Ovary (tissue), 3 donors: ENCODE measurements at regions not wholly inside any gene's neighbourhood (a gene's known extent, or its start where the extent isn't known, plus 50 kb on each side); places are given as distances from the start of the nearest gene placed in this dataset.

Experiments
- POLR2A ChIP-seq: fragments of 450-650 bp; IDR thresholded peaks from one replicate; pipeline ENCODE4 v1.6.1; 2017; ENCODE audit warnings: antibody characterized with exemption, mild to moderate bottlenecking, moderate library complexity
- TF ChIP-seq, protein P1 (sequence below), 3 donors: fragments of 450-650 bp in 2 of 3; fragments of 200-600 bp in 1 of 3; IDR thresholded peaks; one replicate each; pipeline versions ENCODE4 v1.5.1 to v1.8.0; 2016 to 2022; ENCODE audit warnings: antibody characterized with exemption in 3 of 3, mild to moderate bottlenecking in 1 of 3
- donor health status: DM: no; HTN: no; CAD: no.

- TF ChIP-seq, protein P1, sequence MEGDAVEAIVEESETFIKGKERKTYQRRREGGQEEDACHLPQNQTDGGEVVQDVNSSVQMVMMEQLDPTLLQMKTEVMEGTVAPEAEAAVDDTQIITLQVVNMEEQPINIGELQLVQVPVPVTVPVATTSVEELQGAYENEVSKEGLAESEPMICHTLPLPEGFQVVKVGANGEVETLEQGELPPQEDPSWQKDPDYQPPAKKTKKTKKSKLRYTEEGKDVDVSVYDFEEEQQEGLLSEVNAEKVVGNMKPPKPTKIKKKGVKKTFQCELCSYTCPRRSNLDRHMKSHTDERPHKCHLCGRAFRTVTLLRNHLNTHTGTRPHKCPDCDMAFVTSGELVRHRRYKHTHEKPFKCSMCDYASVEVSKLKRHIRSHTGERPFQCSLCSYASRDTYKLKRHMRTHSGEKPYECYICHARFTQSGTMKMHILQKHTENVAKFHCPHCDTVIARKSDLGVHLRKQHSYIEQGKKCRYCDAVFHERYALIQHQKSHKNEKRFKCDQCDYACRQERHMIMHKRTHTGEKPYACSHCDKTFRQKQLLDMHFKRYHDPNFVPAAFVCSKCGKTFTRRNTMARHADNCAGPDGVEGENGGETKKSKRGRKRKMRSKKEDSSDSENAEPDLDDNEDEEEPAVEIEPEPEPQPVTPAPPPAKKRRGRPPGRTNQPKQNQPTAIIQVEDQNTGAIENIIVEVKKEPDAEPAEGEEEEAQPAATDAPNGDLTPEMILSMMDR (IDR thresholded peaks at IDR 0.05) = no peak
- TF ChIP-seq POLR2A = no peak
Observed at GRCh38 chr5:26578002-26578401, 460.4 kb downstream of the CDH9 start.
